Upper lobe of right lung (tissue), 1 donor: ENCODE measurements at regions not wholly inside any gene's neighbourhood (a gene's known extent, or its start where the extent isn't known, plus 50 kb on each side); places are given as distances from the start of the nearest gene placed in this dataset.
A peak's percentile ranks its signal among the peaks of the same experiment; 100 is the strongest.

Experiments
- ATAC-seq: fragments of 200-7000 bp; cut with Tn5 transposase; one replicate; pipeline ENCODE4 v1.9.1; 2020; ENCODE audit warnings: mild to moderate bottlenecking, moderate library complexity
- DNase-seq: peaks from one replicate; pipeline ENCODE4 v3.0.0-alpha.2; 2020
- H3K27ac ChIP-seq: fragments of 200-600 bp; one replicate; pipeline ENCODE4 v1.8.0; 2022
- H3K27me3 ChIP-seq: fragments of 200-600 bp; one replicate; pipeline ENCODE4 v1.8.0; 2022; ENCODE audit warnings: mild to moderate bottlenecking
- H3K36me3 ChIP-seq: fragments of 200-600 bp; one replicate; pipeline ENCODE4 v1.8.0; 2022
- H3K4me1 ChIP-seq: fragments of 200-600 bp; one replicate; pipeline ENCODE4 v1.8.0; 2022
- H3K4me3 ChIP-seq: fragments of 200-600 bp; one replicate; pipeline ENCODE4 v1.8.0; 2022; ENCODE audit warnings: mild to moderate bottlenecking
- H3K9me3 ChIP-seq: fragments of 200-600 bp; one replicate; pipeline ENCODE4 v1.8.0; 2022
- CTCF ChIP-seq: fragments of 200-600 bp; IDR thresholded peaks from one replicate; pipeline ENCODE4 v1.8.0; 2022; ENCODE audit warnings: antibody characterized with exemption
- intact Hi-C: fragments of 100-400 bp; cut with DNase I; formaldehyde crosslinking; loops from one replicate; pipeline ENCODE4 v1.11.0; 2022
- donor health status: DM: no; HTN: yes; CAD: no; lungs with severe emphysema.

GRCh38 chr2:144099340-144099739, 420.6 kb downstream of the ZEB2 start:
- intact Hi-C loops = no loop called here
- no peak for ATAC-seq
- Histone ChIP-seq H3K36me3 (no peaks in the 10 kb centered on the region), H3K4me1 (no peaks in the 10 kb centered on the region), H3K27me3 (no peaks in the 10 kb centered on the region), H3K27ac (no peak overlapping the region), H3K9me3 (no peaks in the 10 kb centered on the region), H3K4me3 (no peak overlapping the region)
- TF ChIP-seq CTCF = no peak
- DNase-seq = no peak

- no peak for TF ChIP-seq CTCF
These were observed 422.3 kb downstream of the ZEB2 start for GRCh38 chr2:144097440-144098225.

DNA sequence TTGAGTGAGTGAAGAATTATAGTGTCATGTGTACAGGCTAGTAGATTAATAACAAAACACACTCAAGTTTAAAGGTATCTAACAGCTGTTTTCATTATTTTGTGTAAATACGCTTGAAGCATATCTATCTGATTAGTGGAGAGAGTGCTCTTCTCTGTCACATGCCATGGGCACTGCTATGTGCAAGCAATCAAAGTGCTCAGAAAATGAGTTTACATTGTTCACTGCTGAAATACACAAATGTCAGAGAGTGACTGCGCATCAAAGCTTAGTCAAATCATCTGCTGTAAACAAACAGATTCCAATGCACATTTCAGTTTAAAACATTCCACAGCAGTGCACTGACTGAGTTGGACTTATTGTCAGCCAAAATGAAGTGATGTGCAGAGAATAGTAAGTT, 423.4 kb downstream of the ZEB2 start:
- H3K4me3 ChIP-seq = no peak overlapping the region
- no peaks in the 10 kb centered on the region for H3K27me3 ChIP-seq
- ATAC-seq = no peak
- no peak for DNase-seq
- no peaks in the 10 kb centered on the region for H3K4me1 ChIP-seq
- H3K36me3 ChIP-seq = no peaks in the 10 kb centered on the region
- no peak overlapping the region for H3K27ac ChIP-seq
- no peaks in the 10 kb centered on the region for H3K9me3 ChIP-seq
- TF ChIP-seq CTCF = no peak
- intact Hi-C loops = no loop called here

More at GRCh38 chr2:144097440-144098225, 422.3 kb downstream of the ZEB2 start:
- DNase-seq = no peak
- no peak overlapping the region for H3K4me3 ChIP-seq
- H3K36me3 ChIP-seq = no peaks in the 10 kb centered on the region
- H3K27me3 ChIP-seq = no peaks in the 10 kb centered on the region
- peak; percentile 50 for ATAC-seq
- H3K4me1 ChIP-seq = no peaks in the 10 kb centered on the region
- intact Hi-C loops = no loop called here
- no peaks in the 10 kb centered on the region for H3K9me3 ChIP-seq
- H3K27ac ChIP-seq = no peak overlapping the region

DNA sequence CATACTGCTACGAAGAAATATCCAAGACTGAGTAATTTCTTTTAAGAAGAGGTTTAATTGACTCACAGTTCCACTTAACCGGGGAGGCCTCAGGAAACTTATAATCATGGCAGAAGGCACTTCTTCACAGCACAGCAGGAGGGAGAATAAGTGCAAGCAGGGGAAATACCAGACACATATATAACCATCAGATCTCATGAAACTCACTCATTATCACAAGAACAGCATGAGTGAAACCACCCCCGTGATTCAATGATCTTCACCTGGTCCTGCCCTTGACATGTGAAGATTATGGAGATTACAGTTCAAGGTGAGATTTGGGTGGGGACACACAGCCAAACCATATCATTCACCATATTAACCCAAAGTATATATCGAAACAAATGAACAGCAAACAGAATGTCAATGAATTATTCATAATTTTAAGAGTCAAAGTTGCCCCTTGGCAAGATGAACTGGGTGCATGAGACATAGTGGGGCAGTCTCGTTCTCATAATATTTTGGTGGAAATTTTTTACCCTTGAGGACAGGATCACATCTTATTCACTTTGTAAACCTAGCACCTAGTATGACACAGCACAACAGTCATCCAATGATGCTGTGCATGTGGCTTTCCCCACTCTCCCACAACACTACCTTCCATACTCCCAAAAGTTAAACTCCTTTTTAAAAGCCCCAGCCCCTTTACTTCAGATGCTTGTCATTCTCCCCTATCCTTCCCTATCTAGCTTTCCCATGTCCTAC, 425.3 kb downstream of the ZEB2 start:
- Histone ChIP-seq H3K4me3 (no peak overlapping the region), H3K27me3 (no peaks in the 10 kb centered on the region), H3K4me1 (no peaks in the 10 kb centered on the region), H3K27ac (no peak overlapping the region), H3K9me3 (no peaks in the 10 kb centered on the region), H3K36me3 (no peaks in the 10 kb centered on the region)
- TF ChIP-seq CTCF = no peak
- no peak for DNase-seq
- intact Hi-C loops = no loop called here
- no peak for ATAC-seq

- no peak for DNase-seq
- intact Hi-C loops = no loop called here
- no peaks in the 10 kb centered on the region for H3K9me3 ChIP-seq
- H3K27ac ChIP-seq = no peak overlapping the region
- no peaks in the 10 kb centered on the region for H3K4me1 ChIP-seq
- no peak overlapping the region for H3K4me3 ChIP-seq
- no peaks in the 10 kb centered on the region for H3K36me3 ChIP-seq
- ATAC-seq = no peak
- TF ChIP-seq CTCF = no peak
- H3K27me3 ChIP-seq = no peaks in the 10 kb centered on the region
These were observed 428.3 kb downstream of the ZEB2 start for GRCh38 chr2:144091622-144092021.
